A673 (cell line): ENCODE measurements at regions not wholly inside any gene's neighbourhood (a gene's known extent, or its start where the extent isn't known, plus 50 kb on each side); places are given as distances from the start of the nearest gene placed in this dataset.

ENCODE experiments used
- BruUV-seq: library from RNA; stranded (reverse); fragments of 400-500 nt; replicated peaks from 2 replicates; lab custom pipeline; 2021; lab: Mats Ljungman, UMichigan
- CTCF ChIA-PET: fragments of 300-600 bp; sonication (Branson Sonifier 250); formaldehyde crosslinking; loops from one replicate; lab custom pipeline; 2022; ENCODE audit warnings: antibody characterized with exemption; lab: Charles Lee
- POLR2A ChIA-PET: fragments of 300-600 bp; sonication (Branson Sonifier 250); formaldehyde crosslinking; loops from one replicate; lab custom pipeline; 2022; ENCODE audit warnings: antibody characterized with exemption; ENCODE audit not compliant: low non-redundant PET; lab: Charles Lee
- DNase-seq: peaks from one replicate; pipeline ENCODE4 v3.0.0-alpha.2; 2015; ENCODE audit warnings: low spot score
- H3K27ac ChIP-seq: fragments of 200-600 bp; sonication (generic); 2 replicates; pipeline ENCODE4 v1.5.1; 2016; ENCODE audit warnings: mixed run types, low read depth, mild to moderate bottlenecking, mixed read lengths, antibody characterized with exemption, low read length; ENCODE audit not compliant: poor library complexity, severe bottlenecking
- H3K27me3 ChIP-seq: fragments of 200-600 bp; sonication (generic); replicated peaks from 2 replicates; pipeline ENCODE4 v1.6.1; 2017; ENCODE audit warnings: mixed run types, low read depth, mild to moderate bottlenecking, mixed read lengths, antibody characterized with exemption, low read length; ENCODE audit not compliant: insufficient read depth, poor library complexity
- H3K36me3 ChIP-seq: fragments of 200-600 bp; sonication (generic); 2 replicates; pipeline ENCODE4 v1.6.1; 2016; ENCODE audit warnings: mixed run types, mild to moderate bottlenecking, mixed read lengths, antibody characterized with exemption, low read length; ENCODE audit not compliant: insufficient read depth, poor library complexity, severe bottlenecking
- H3K4me1 ChIP-seq: fragments of 200-600 bp; sonication (generic); 2 replicates; pipeline ENCODE4 v1.6.1; 2017; ENCODE audit warnings: mixed run types, mild to moderate bottlenecking, mixed read lengths, antibody characterized with exemption, low read length; ENCODE audit not compliant: insufficient read depth, poor library complexity, severe bottlenecking
- H3K4me3 ChIP-seq: fragments of 200-600 bp; sonication (generic); 2 replicates; pipeline ENCODE4 v1.5.1; 2016; ENCODE audit warnings: low read depth, mixed run types, mild to moderate bottlenecking, mixed read lengths, low read length; ENCODE audit not compliant: poor library complexity, severe bottlenecking
- H3K9me3 ChIP-seq: fragments of 200-600 bp; sonication (generic); 2 replicates; pipeline ENCODE4 v1.6.1; 2016; ENCODE audit warnings: mixed run types, low read depth, mild to moderate bottlenecking, mixed read lengths, antibody characterized with exemption, low read length; ENCODE audit not compliant: poor library complexity, severe bottlenecking
- CTCF ChIP-seq: fragments of 300-800, 200-600 bp; sonication (generic); conservative IDR thresholded peaks from 2 replicates; pipeline ENCODE4 v1.5.1; 2017; ENCODE audit warnings: low read depth, mild to moderate bottlenecking, antibody characterized with exemption, low read length, moderate library complexity, mixed read lengths
- EZH2 ChIP-seq: fragments of 200-600 bp; sonication (generic); IDR thresholded peaks from 2 replicates; pipeline ENCODE4 v1.6.1; 2017; ENCODE audit warnings: borderline replicate concordance, low read depth, mild to moderate bottlenecking, mixed read lengths, antibody characterized with exemption, low read length; ENCODE audit not compliant: poor library complexity, severe bottlenecking
- intact Hi-C: fragments of 100-400 bp; cut with micrococcal nuclease; formaldehyde crosslinking; loops from one replicate; pipeline ENCODE4 v1.10.0; 2022; ENCODE audit not compliant: unreplicated experiment

- no peaks in the 10 kb centered on the region for H3K9me3 ChIP-seq
- no peak overlapping the region for H3K27ac ChIP-seq
- peaks cover 15% of the 10 kb centered on the region for H3K27me3 ChIP-seq
- no peak overlapping the region for H3K4me3 ChIP-seq
- H3K36me3 ChIP-seq = no peaks in the 10 kb centered on the region
- POLR2A ChIA-PET = no interaction called here
- no peaks in the 10 kb centered on the region for H3K4me1 ChIP-seq
- intact Hi-C loops = no loop called here
- CTCF ChIA-PET = no interaction called here
- no TSS peak for BruUV-seq
- no peak for DNase-seq
- TF ChIP-seq CTCF = no peak
- no peak for TF ChIP-seq EZH2
Observed at GRCh38 chr2:117714110-117714509, 100.4 kb upstream of the DDX18 start.

- POLR2A ChIA-PET = no interaction called here
- Histone ChIP-seq H3K4me1 (no peaks in the 10 kb centered on the region), H3K27me3 (peaks cover 15% of the 10 kb centered on the region), H3K36me3 (no peaks in the 10 kb centered on the region), H3K9me3 (no peaks in the 10 kb centered on the region), H3K27ac (no peak overlapping the region), H3K4me3 (no peak overlapping the region)
- intact Hi-C loops = no loop called here
- no peak for DNase-seq
- CTCF ChIA-PET = no interaction called here
- TF ChIP-seq EZH2 (no peak), CTCF (no peak)
- no TSS peak for BruUV-seq
Observed at GRCh38 chr2:117714745-117715417, 99.6 kb upstream of the DDX18 start.

GRCh38 chr2:117716505-117716904 lies 98.0 kb upstream of the DDX18 start:
- Histone ChIP-seq H3K36me3 (no peaks in the 10 kb centered on the region), H3K4me3 (no peak overlapping the region), H3K9me3 (no peaks in the 10 kb centered on the region), H3K27ac (no peak overlapping the region), H3K4me1 (no peaks in the 10 kb centered on the region), H3K27me3 (peaks cover 7% of the 10 kb centered on the region)
- intact Hi-C loops = no loop called here
- POLR2A ChIA-PET = no interaction called here
- DNase-seq = no peak
- CTCF ChIA-PET = no interaction called here
- no peak for TF ChIP-seq CTCF
- no peak for TF ChIP-seq EZH2
- no TSS peak for BruUV-seq
